HG03060 (cell line): ENCODE measurements at regions not wholly inside any gene's neighbourhood (a gene's known extent, or its start where the extent isn't known, plus 50 kb on each side); places are given as distances from the start of the nearest gene placed in this dataset.
"Not testable (repeated sequence)": the region's sequence is repeated elsewhere in the genome, so short reads cannot be mapped to it uniquely, and the experiment has no call there.

Source experiments
- ATAC-seq: cut with Tn5 transposase; IDR thresholded peaks from one replicate; pipeline ENCODE4 v1.9.1; 2021; ENCODE audit warnings: low read depth, moderate number of reproducible peaks; ENCODE audit not compliant: unreplicated experiment

GRCh38 chr14:106129904-106130661 lies 603.7 kb downstream of the TMEM121 start:
- not testable (repeated sequence) for ATAC-seq

GRCh38 chr14:106133126-106133525 lies 606.7 kb downstream of the TMEM121 start:
- ATAC-seq = not testable (repeated sequence)

DNA sequence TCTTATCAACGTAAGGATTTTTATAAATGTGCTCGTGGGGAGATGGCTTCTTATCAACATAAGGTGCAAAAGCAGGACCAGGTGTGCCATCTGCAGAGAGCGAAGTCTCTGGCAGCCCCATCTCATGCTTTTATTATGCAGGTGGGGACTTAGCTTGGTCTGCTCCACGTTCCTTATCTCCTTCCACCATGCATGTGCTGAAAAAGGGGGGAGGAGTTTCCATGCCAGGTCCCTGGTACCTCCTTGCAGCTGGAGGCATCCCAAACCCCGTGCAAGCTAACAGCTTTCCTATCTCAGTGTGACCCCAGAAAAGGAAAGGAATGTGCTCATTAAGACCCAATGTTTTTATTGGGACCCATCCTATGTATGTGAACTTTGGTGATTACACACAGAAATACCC lies 608.5 kb downstream of the TMEM121 start:
- no peak for ATAC-seq

DNA sequence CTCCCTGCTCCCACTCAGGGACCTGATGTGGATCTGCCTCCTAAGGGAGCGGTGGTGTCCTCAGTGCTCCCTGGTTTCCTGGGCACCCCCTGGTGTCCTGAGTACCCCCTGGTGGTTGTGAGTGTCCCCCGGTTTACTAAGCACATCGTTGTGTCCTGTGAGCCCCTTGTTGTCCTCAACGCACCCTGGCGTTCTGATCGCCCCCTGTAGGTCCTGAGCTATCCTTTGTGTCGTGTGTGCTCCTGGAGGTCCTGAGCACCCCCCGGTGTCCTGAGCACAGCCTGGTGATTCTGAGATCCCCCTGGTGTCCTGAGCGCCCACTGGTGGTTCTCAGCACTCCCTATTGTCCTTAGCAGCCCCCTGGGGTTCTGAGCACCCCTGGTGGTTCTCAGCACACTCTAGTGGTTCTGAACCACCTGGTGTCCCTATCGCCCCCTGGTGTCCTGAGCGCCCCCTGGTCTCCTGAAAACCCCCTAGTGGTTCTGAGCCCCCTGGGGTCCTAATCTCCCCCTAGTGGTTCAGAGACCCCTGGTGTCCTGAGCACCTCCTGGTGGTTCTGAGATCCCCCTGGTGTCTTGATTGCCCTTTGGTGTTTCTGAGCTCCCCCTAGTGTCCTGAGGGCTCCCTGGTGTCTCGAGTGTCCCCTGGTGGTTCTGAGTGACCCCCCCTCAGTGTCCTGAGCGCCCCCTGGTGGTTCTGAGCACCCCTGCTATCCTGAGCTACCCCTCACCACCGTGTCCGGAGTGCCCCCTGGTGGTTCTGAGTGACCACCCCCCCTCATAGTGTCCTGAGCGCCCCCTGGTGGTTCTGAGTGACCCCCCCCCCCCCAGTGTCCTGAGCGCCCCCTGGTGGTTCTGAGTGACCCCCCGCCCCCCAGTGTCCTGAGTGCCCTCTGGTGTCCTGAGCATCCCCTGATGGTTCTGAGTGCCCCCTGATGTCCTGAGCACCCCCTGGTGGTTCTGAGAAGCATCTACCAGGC lies 615.1 kb downstream of the TMEM121 start:
- no peak for ATAC-seq

GRCh38 chr14:106145731-106146130 lies 619.3 kb downstream of the TMEM121 start:
- not testable (repeated sequence) for ATAC-seq

GRCh38 chr14:106153362-106153955 lies 627.1 kb downstream of the TMEM121 start:
- ATAC-seq = not testable (repeated sequence)

GRCh38 chr14:106163316-106163715 lies 636.9 kb downstream of the TMEM121 start:
- ATAC-seq = no peak

- not testable (repeated sequence) for ATAC-seq
Observed at GRCh38 chr14:106163812-106164211, 637.4 kb downstream of the TMEM121 start.

GRCh38 chr14:106166232-106166631 lies 639.8 kb downstream of the TMEM121 start:
- ATAC-seq = no peak

GRCh38 chr14:106166650-106167204 lies 640.3 kb downstream of the TMEM121 start:
- ATAC-seq = no peak

DNA sequence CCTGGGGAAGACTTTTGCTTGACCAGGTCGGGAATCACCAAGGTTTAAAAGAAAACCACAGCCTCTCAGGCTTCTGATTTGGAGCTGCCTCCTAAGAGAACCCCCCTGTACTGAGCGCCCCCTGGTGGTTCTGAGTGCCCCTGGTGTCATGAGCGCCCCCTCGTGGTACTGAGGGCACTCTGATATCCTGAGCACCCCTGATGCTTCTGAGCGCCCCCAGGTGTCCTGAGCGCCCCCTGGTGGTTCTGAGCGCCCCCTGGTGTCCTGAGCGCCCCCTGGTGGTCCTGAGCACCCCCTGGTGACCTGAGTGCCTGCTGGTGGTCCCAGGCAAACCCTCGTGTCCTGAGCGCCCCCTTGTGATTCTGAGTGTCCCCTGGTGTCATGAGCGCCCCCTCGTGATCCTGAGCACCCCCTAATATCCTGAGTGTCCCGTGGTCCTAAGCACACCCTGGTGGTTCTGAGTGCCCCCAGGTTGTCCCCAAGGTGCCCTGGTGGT lies 643.8 kb downstream of the TMEM121 start:
- not testable (repeated sequence) for ATAC-seq

GRCh38 chr14:106174206-106174605 lies 647.8 kb downstream of the TMEM121 start:
- no peak for ATAC-seq

DNA sequence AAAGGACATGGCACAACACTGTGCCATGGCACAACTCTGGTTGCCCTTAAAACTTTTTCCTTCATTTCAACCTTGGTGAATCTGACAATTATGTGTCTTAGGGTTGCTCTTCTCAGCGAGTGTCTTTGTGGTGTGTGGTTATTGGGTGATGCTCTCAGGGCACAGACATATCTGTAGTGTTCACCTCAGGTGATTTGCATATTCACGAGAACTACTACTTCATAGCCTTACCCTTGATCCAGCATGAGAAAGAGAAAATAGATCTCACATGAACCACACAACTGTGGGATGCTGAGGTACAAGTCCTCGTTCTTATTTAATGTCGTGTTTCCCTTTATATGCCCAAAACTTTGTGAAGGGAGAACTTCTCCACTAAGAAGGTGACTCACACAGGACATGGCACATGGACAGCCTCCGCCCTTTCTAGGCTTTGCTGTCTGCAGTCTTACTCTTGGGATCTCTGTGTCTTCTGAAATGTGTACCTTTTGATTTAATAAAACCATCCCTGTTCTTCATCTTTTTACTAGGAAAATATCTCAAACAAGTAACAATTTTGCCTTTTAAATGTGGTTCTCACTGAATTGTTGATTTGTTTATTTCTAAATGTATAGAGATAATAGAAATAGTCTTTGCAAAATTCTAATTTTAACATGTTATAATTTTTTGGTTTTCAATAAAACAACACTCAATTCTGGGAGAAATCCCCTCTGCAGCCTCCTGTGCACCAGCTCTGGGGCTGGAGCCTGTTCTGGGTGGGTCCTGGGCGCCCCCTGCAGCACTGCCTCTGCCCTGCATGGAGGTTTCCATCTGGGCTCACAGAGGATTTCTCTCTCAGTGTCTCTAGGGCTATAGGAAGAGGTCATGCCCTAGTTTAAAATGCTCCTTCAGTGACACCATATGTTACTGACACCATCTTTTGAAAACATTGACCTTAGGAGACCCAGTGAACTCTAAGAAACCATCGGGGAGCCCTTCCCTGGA lies 651.2 kb downstream of the TMEM121 start:
- ATAC-seq = not testable (repeated sequence)

GRCh38 chr14:106179761-106180160 lies 653.4 kb downstream of the TMEM121 start:
- no peak for ATAC-seq

DNA sequence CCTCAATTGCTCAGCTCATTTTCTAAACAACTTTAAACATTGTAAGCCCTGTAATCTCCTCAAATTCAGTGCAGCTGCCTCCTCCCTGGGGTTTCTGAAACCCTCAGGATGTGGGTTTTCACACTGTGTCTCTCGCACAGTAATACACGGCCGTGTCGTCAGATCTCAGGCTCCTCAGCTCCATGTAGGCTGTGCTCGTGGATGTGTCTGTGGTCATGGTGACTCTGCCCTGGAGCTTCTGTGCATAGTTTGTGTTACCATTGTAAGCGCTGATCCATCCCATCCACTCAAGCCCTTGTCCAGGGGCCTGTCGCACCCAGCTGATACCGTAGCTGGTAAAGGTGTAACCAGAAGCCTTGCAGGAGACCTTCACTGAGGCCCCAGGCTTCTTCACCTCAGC lies 658.4 kb downstream of the TMEM121 start:
- not testable (repeated sequence) for ATAC-seq

DNA sequence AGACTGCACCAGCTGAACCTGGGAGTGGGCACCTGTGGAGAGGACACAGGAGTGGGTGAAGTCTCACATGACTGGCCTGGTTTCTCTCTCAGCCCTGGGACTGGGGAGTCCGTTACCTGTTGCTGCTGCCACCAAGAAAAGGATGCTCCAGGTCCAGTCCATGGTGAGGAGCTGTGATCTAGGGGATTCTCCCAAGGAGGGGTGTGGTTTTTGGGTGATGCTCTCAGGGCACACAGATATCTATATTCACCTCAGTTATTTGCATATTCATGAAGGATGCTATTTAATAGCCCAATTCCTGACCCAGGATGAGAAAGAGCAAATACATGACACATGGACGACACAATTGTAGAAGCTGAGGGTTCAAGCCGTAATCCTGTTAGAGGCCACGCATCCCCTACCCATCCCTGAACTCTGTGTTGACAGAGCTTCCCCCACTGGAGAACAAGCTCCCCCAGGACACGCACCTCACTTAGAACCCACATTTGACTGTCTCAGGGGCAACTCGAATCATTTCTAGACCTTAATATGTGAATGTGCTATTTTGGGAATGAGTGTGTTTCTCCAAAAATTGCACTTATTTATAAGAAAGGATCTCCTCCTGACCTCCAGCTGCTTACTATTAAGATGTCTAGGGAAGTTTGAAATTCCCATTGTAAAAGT lies 658.9 kb downstream of the TMEM121 start:
- not testable (repeated sequence) for ATAC-seq

- no peak for ATAC-seq
Observed at GRCh38 chr14:106185837-106186233, 659.5 kb downstream of the TMEM121 start.

- ATAC-seq = no peak
Observed at GRCh38 chr14:106187216-106187615, 660.8 kb downstream of the TMEM121 start.

- not testable (repeated sequence) for ATAC-seq
Observed at GRCh38 chr14:106192701-106193100, 666.3 kb downstream of the TMEM121 start.
